Tibial artery (tissue), 4 donors: ENCODE measurements at regions not wholly inside any gene's neighbourhood (a gene's known extent, or its start where the extent isn't known, plus 50 kb on each side); places are given as distances from the start of the nearest gene placed in this dataset.
"Not testable (repeated sequence)": the region's sequence is repeated elsewhere in the genome, so short reads cannot be mapped to it uniquely, and the experiment has no call there.

ENCODE experiments used
- DNase-seq, 2 donors: peaks; one replicate each; pipeline ENCODE4 v3.0.0-alpha.2; 2019
- H3K27ac ChIP-seq, 2 donors: fragments of 200-600 bp; sonication (generic) in 1 of 2; 1 replicate in 1 of 2; 2 replicates in 1 of 2; pipeline ENCODE4 v1.5.1; 2018 to 2019; ENCODE audit warnings: mild to moderate bottlenecking in 1 of 2
- H3K27me3 ChIP-seq, 2 donors: fragments of 200-600 bp; sonication (generic) in 1 of 2; one replicate each; pipeline versions ENCODE4 v1.5.1 to v1.6.0; 2016 to 2019
- H3K36me3 ChIP-seq, 3 donors: fragments of 200-600 bp; sonication (generic) in 2 of 3; one replicate each; pipeline ENCODE4 v1.5.1; 2016 to 2019; ENCODE audit warnings: mild to moderate bottlenecking in 2 of 3
- H3K4me1 ChIP-seq, 4 donors: fragments of 200-600 bp; sonication (generic) in 2 of 4; 1 replicate in 3 of 4; 2 replicates in 1 of 4; pipeline ENCODE4 v1.5.1; 2016 to 2019
- H3K4me3 ChIP-seq, 2 donors: fragments of 200-600 bp; sonication (generic) in 1 of 2; 1 replicate in 1 of 2; 2 replicates in 1 of 2; pipeline ENCODE4 v1.5.1; 2018 to 2019; ENCODE audit warnings: mild to moderate bottlenecking in 2 of 2
- H3K9me3 ChIP-seq, 3 donors: fragments of 200-600 bp; sonication (generic) in 1 of 3; one replicate each; pipeline ENCODE4 v1.5.1; 2016 to 2019
- intact Hi-C: fragments of 100-400 bp; cut with DNase I; formaldehyde crosslinking; loops from one replicate; pipeline ENCODE4 v1.15.0; 2023; ENCODE audit warnings: low total_unique reads
- TF ChIP-seq, protein P1 (sequence below), 2 experiments: fragments of 200-600 bp in 1 of 2; fragments of 450-650 bp in 1 of 2; IDR thresholded peaks; one replicate each; pipeline ENCODE4 v1.5.1; 2017 to 2019; ENCODE audit warnings: antibody characterized with exemption in 2 of 2, mild to moderate bottlenecking in 1 of 2, moderate library complexity in 1 of 2

DNA sequence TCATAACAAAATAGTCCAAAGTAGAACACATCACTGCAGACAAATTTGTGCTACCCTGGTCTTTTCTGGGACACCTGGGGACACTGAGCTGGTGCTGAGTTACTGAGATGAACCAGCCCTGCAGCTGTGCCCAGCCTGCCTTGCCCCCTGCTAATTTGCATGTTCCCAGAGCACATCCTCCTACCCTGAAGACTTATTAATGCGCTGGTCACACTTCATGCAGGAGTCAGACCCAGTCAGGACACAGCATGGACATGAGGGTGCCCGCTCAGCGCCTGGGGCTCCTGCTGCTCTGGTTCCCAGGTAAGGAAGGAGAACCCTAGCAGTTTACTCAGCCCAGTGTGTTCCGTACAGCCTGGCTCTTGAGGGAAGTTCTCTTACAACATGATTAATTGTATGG is 1518.3 kb downstream of the RPIA start:
- no peak for DNase-seq
- no peaks in the 10 kb centered on the region for H3K9me3 ChIP-seq
- no peaks in the 10 kb centered on the region for H3K27me3 ChIP-seq
- intact Hi-C loops, result no loop called here
- no peaks in the 10 kb centered on the region for H3K4me1 ChIP-seq
- no peak overlapping the region for H3K27ac ChIP-seq
- TF ChIP-seq, protein P1, sequence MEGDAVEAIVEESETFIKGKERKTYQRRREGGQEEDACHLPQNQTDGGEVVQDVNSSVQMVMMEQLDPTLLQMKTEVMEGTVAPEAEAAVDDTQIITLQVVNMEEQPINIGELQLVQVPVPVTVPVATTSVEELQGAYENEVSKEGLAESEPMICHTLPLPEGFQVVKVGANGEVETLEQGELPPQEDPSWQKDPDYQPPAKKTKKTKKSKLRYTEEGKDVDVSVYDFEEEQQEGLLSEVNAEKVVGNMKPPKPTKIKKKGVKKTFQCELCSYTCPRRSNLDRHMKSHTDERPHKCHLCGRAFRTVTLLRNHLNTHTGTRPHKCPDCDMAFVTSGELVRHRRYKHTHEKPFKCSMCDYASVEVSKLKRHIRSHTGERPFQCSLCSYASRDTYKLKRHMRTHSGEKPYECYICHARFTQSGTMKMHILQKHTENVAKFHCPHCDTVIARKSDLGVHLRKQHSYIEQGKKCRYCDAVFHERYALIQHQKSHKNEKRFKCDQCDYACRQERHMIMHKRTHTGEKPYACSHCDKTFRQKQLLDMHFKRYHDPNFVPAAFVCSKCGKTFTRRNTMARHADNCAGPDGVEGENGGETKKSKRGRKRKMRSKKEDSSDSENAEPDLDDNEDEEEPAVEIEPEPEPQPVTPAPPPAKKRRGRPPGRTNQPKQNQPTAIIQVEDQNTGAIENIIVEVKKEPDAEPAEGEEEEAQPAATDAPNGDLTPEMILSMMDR (IDR thresholded peaks at IDR 0.05), result no peak
- H3K36me3 ChIP-seq, result no peaks in the 10 kb centered on the region
- H3K4me3 ChIP-seq, result no peak overlapping the region

DNA sequence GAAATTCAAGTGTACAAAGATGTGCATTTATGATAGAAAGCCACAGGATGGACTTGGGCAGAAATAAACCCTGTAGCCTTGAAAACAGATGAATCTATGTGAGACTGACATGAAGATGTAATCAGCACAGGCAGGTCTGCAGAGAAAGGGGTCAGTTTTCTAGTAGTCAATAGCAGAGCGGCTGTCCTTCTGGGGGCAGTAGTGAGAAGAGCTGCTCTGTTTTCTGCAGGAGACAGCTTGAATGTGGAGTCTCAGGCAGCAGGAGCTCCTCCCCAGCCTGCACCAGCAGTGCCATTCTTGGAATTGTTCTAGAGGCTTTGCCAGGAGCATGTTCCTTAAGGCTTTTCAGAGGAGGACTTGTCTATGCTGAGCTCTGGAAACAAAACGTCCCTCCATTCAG is 1524.4 kb downstream of the RPIA start:
- H3K27me3 ChIP-seq, H3K36me3 ChIP-seq, H3K27ac ChIP-seq, intact Hi-C loops, H3K4me3 ChIP-seq, H3K9me3 ChIP-seq, H3K4me1 ChIP-seq, DNase-seq: not testable (repeated sequence)

GRCh38 chr2:90216801-90217200 is 1525.3 kb downstream of the RPIA start:
- DNase-seq, H3K27me3 ChIP-seq, H3K4me1 ChIP-seq, H3K9me3 ChIP-seq, H3K36me3 ChIP-seq, H3K27ac ChIP-seq, H3K4me3 ChIP-seq, intact Hi-C loops: not testable (repeated sequence)

DNA sequence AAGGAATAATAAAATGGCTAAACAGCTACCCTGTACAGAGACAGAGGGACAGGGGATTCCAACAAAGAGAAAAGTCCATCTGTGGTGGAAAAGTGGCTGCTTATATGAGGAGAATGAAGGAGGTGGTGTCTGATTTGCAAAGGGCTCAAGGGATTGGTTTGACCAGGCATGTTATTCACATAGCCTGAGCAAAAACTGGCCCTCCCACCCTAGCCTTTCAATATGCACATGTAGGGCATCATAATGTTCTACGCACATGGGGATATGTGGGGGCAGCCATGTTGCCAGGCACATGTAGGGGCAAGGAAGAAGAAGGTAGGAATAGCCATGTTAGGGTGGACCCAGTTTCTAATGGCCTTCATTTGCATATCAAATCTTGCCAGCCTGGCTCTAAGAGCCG is 1527.1 kb downstream of the RPIA start:
- H3K9me3 ChIP-seq, H3K4me3 ChIP-seq, H3K36me3 ChIP-seq, H3K4me1 ChIP-seq, H3K27me3 ChIP-seq, H3K27ac ChIP-seq, DNase-seq, intact Hi-C loops: not testable (repeated sequence)

GRCh38 chr2:90220623-90221299 is 1529.3 kb downstream of the RPIA start:
- intact Hi-C loops, H3K4me1 ChIP-seq, DNase-seq: not testable (repeated sequence)

DNA sequence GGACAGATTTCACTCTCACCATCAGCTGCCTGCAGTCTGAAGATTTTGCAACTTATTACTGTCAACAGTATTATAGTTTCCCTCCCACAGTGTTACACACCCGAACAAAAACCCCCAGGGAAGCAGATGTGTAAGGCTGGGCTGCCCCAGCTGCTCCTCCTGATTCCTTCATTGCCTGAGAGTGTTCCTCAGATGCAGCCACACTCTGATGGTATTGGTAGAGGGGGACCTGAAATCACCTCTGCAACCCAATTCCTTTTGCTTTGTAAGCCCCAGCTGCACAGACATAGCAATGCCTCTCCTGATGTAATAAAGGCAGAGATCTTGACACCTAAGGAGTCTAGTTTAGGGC is 1529.8 kb downstream of the RPIA start:
- H3K27me3 ChIP-seq, result no peaks in the 10 kb centered on the region
- intact Hi-C loops, result no loop called here
- H3K27ac ChIP-seq, result no peak overlapping the region
- TF ChIP-seq, protein P1 (IDR thresholded peaks at IDR 0.05), result no peak
- no peak overlapping the region for H3K4me3 ChIP-seq
- no peaks in the 10 kb centered on the region for H3K36me3 ChIP-seq
- H3K4me1 ChIP-seq, result no peaks in the 10 kb centered on the region
- no peaks in the 10 kb centered on the region for H3K9me3 ChIP-seq
- no peak for DNase-seq

More at GRCh38 chr2:90220623-90221299, 1529.3 kb downstream of the RPIA start:
- H3K27ac ChIP-seq, H3K9me3 ChIP-seq, H3K27me3 ChIP-seq, H3K36me3 ChIP-seq, H3K4me3 ChIP-seq: not testable (repeated sequence)

DNA sequence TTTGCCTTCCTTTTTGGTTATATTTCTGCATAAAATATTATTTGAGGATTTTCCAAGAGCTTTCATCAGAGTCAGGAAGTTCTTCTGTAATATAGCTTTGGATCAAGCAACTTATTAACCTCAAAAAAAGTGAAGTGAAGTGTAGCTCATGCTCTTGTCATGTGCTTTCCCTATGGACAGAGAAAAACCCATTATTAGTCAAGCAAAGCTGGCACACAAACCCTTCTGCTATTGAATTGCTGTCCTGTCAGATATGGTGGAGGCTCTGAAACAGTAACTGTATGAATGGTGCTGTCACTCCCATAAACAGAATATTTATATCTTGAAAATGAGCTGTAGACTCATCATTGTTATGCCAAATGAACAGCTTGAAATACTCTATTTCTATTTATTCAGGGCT is 1533.3 kb downstream of the RPIA start:
- H3K4me3 ChIP-seq, H3K27ac ChIP-seq, DNase-seq, H3K9me3 ChIP-seq, H3K36me3 ChIP-seq, intact Hi-C loops, H3K4me1 ChIP-seq, H3K27me3 ChIP-seq: not testable (repeated sequence)

GRCh38 chr2:90226465-90227072 is 1535.1 kb downstream of the RPIA start:
- H3K4me1 ChIP-seq, H3K9me3 ChIP-seq, H3K27me3 ChIP-seq, H3K27ac ChIP-seq, H3K36me3 ChIP-seq, H3K4me3 ChIP-seq, intact Hi-C loops, DNase-seq: not testable (repeated sequence)

DNA sequence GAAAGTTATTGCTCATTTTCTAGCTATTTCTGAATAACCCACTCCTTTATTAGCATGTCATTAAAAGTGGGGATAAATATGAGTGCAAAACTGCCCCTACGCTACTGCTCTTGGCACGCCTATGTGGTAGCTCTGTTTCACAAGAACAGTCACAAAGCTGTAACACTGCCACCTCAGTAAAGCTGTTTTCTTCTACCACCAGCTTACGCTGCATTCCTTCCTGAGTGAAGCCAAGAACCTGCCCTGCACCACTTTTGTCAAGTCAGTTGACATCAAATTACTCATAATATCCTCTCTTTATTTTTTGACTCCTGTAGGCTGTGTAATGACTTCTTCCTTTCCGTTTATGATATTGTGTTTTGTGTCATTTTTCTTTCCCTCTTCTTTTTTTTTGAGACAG is 1539.7 kb downstream of the RPIA start:
- not testable (repeated sequence) for H3K4me1 ChIP-seq

DNA sequence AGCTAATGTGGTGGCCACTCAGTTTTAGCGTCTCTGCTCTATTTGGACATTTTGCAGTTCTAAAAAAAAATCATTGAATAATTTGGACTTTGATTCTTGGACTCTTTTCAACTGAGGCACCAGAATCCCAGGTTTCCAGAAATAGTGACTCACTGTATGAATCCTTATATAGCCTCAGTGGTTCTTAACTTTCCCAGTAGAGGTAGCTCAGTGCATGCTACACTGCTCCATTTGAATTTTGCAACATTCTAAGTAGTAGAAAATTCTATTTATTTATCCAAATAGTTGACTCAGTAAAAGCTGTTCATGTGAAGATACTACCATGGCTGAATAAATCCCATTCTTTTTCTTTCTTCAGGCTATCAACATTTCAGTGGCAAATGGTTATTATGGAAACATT is 1544.0 kb downstream of the RPIA start:
- H3K36me3 ChIP-seq, H3K9me3 ChIP-seq, H3K4me1 ChIP-seq, intact Hi-C loops, H3K4me3 ChIP-seq, H3K27ac ChIP-seq, DNase-seq, H3K27me3 ChIP-seq: not testable (repeated sequence)

More for the DNA sequence above, 1539.7 kb downstream of the RPIA start:
- DNase-seq, H3K27ac ChIP-seq, H3K9me3 ChIP-seq, H3K27me3 ChIP-seq, H3K4me3 ChIP-seq, intact Hi-C loops, H3K36me3 ChIP-seq: not testable (repeated sequence)
